H9 (cell line): ENCODE measurements at regions not wholly inside any gene's neighbourhood (a gene's known extent, or its start where the extent isn't known, plus 50 kb on each side); places are given as distances from the start of the nearest gene placed in this dataset.

ENCODE experiments used
- DNase-seq: peaks from one replicate; pipeline ENCODE4 v3.0.0-alpha.2; 2017
- H2AFZ ChIP-seq: one replicate; pipeline ENCODE4 v1.6.1; 2013; ENCODE audit warnings: mild to moderate bottlenecking, low read length, control low read depth, moderate library complexity
- H2AK5ac ChIP-seq: 2 replicates; pipeline ENCODE4 v1.6.1; 2013; ENCODE audit warnings: low read length, control low read depth, mixed read lengths; ENCODE audit not compliant: insufficient read length
- H2BK120ac ChIP-seq: one replicate; pipeline ENCODE4 v1.6.1; 2013; ENCODE audit warnings: low read depth, mild to moderate bottlenecking, low read length, control low read depth, inconsistent platforms; ENCODE audit not compliant: poor library complexity, severe bottlenecking
- H2BK12ac ChIP-seq: 2 replicates; pipeline ENCODE4 v1.6.1; 2013; ENCODE audit warnings: low read length, control low read depth, mixed read lengths, low read depth; ENCODE audit not compliant: insufficient read length
- H2BK15ac ChIP-seq: 2 replicates; pipeline ENCODE4 v1.6.1; 2013; ENCODE audit warnings: low read depth, low read length, control low read depth
- H2BK20ac ChIP-seq: one replicate; pipeline ENCODE4 v1.6.1; 2013; ENCODE audit warnings: low read depth, mild to moderate bottlenecking, low read length, control low read depth, inconsistent platforms; ENCODE audit not compliant: poor library complexity, severe bottlenecking
- H2BK5ac ChIP-seq: 2 replicates; pipeline ENCODE4 v1.6.1; 2013; ENCODE audit warnings: low read length, control low read depth, mixed read lengths; ENCODE audit not compliant: insufficient read length
- H3K14ac ChIP-seq: 2 replicates; pipeline ENCODE4 v1.6.1; 2013; ENCODE audit warnings: low read length, control low read depth; ENCODE audit not compliant: insufficient read depth
- H3K18ac ChIP-seq: 2 replicates; pipeline ENCODE4 v1.6.1; 2013; ENCODE audit warnings: low read depth, mild to moderate bottlenecking, mixed read lengths, low read length, control low read depth; ENCODE audit not compliant: insufficient read length
- H3K23ac ChIP-seq: 2 replicates; pipeline ENCODE4 v1.6.1; 2013; ENCODE audit warnings: low read length, control low read depth, mixed read lengths, low read depth; ENCODE audit not compliant: insufficient read length
- H3K23me2 ChIP-seq: 2 replicates; pipeline ENCODE4 v1.6.1; 2013; ENCODE audit warnings: low read depth, mild to moderate bottlenecking, mixed read lengths, low read length, control low read depth; ENCODE audit not compliant: insufficient read length, poor library complexity, severe bottlenecking
- H3K27ac ChIP-seq: 2 replicates; pipeline ENCODE4 v1.5.1; 2013; ENCODE audit warnings: low read length, control low read depth, mixed read lengths, low read depth; ENCODE audit not compliant: insufficient read length
- H3K27me3 ChIP-seq: 2 replicates; pipeline ENCODE4 v1.6.1; 2013; ENCODE audit warnings: low read length, control low read depth, inconsistent platforms; ENCODE audit not compliant: insufficient read depth
- H3K4ac ChIP-seq: 2 replicates; pipeline ENCODE4 v1.6.1; 2013; ENCODE audit warnings: low read depth, mild to moderate bottlenecking, control low read depth, inconsistent platforms, low read length, moderate library complexity
- H3K4me1 ChIP-seq: 2 replicates; pipeline ENCODE4 v1.6.1; 2013; ENCODE audit warnings: low read length, control low read depth, inconsistent platforms; ENCODE audit not compliant: insufficient read depth
- H3K4me2 ChIP-seq: 2 replicates; pipeline ENCODE4 v1.6.1; 2013; ENCODE audit warnings: low read length, control low read depth, mixed read lengths; ENCODE audit not compliant: insufficient read length, insufficient read depth
- H3K56ac ChIP-seq: 2 replicates; pipeline ENCODE4 v1.6.1; 2013; ENCODE audit warnings: low read depth, mild to moderate bottlenecking, mixed read lengths, low read length, control low read depth; ENCODE audit not compliant: insufficient read length
- H3K79me1 ChIP-seq: 2 replicates; pipeline ENCODE4 v1.6.1; 2013; ENCODE audit warnings: low read depth, mild to moderate bottlenecking, moderate library complexity, low read length, control low read depth, inconsistent platforms; ENCODE audit not compliant: insufficient read depth, poor library complexity, severe bottlenecking
- H3K79me2 ChIP-seq: 2 replicates; pipeline ENCODE4 v1.6.1; 2013; ENCODE audit warnings: low read length, control low read depth, inconsistent platforms; ENCODE audit not compliant: insufficient read depth
- H3K9ac ChIP-seq: 2 replicates; pipeline ENCODE4 v1.6.1; 2013; ENCODE audit warnings: low read length, control low read depth, mixed read lengths; ENCODE audit not compliant: insufficient read length; ENCODE audit errors: extremely low read depth
- H3K9me3 ChIP-seq: one replicate; pipeline ENCODE4 v1.6.1; 2013; ENCODE audit warnings: low read depth, low read length, inconsistent platforms; ENCODE audit not compliant: control insufficient read depth
- H3T11ph ChIP-seq: one replicate; pipeline ENCODE4 v1.6.1; 2013; ENCODE audit warnings: mild to moderate bottlenecking, low read length, control low read depth, inconsistent platforms
- H4K20me1 ChIP-seq: one replicate; pipeline ENCODE4 v1.6.1; 2013; ENCODE audit not compliant: control insufficient read depth, insufficient read length, insufficient read depth
- H4K5ac ChIP-seq: 2 replicates; pipeline ENCODE4 v1.6.1; 2013; ENCODE audit warnings: low read depth, mild to moderate bottlenecking, mixed read lengths, low read length, control low read depth; ENCODE audit not compliant: insufficient read length
- H4K8ac ChIP-seq: replicated peaks from 2 replicates; pipeline ENCODE4 v1.6.1; 2013; ENCODE audit warnings: low read length, control low read depth, mixed read lengths, low read depth; ENCODE audit not compliant: insufficient read length
- H4K91ac ChIP-seq: 2 replicates; pipeline ENCODE4 v1.6.1; 2013; ENCODE audit warnings: low read depth, mild to moderate bottlenecking, moderate library complexity, mixed read lengths, low read length, control low read depth; ENCODE audit not compliant: insufficient read length
- H3K27ac Mint-ChIP-seq, 3 experiments: 2 replicates in 2 of 3; 3 replicates in 1 of 3; pipeline ENCODE4 v1.8.0; 2020 to 2021; ENCODE audit warnings: mixed read lengths in 3 of 3, mild to moderate bottlenecking in 1 of 3, moderate library complexity in 1 of 3
- H3K27me3 Mint-ChIP-seq: 2 replicates; pipeline ENCODE4 v1.8.0; 2021; ENCODE audit warnings: low read depth, mild to moderate bottlenecking, moderate library complexity, mixed read lengths
- H3K36me3 Mint-ChIP-seq, 3 experiments: 2 replicates in 2 of 3; 3 replicates in 1 of 3; pipeline ENCODE4 v1.8.0; 2020 to 2021; ENCODE audit warnings: low read depth in 3 of 3, mixed read lengths in 3 of 3; ENCODE audit not compliant: insufficient read depth in 1 of 3
- H3K4me1 Mint-ChIP-seq, 2 experiments: 2 replicates each; pipeline ENCODE4 v1.8.0; 2020; ENCODE audit warnings: mixed read lengths in 2 of 2
- H3K4me3 Mint-ChIP-seq, 2 experiments: 2 replicates in 1 of 2; 3 replicates in 1 of 2; pipeline ENCODE4 v1.8.0; 2020 to 2021; ENCODE audit warnings: mild to moderate bottlenecking in 2 of 2, mixed read lengths in 2 of 2, moderate library complexity in 1 of 2
- H3K9me3 Mint-ChIP-seq, 2 experiments: 2 replicates in 1 of 2; 3 replicates in 1 of 2; pipeline ENCODE4 v1.8.0; 2020; ENCODE audit warnings: mild to moderate bottlenecking in 2 of 2, mixed read lengths in 2 of 2, moderate library complexity in 1 of 2
- CTCF ChIP-seq: fragments of 200-600 bp; sonication (generic); conservative IDR thresholded peaks from 3 replicates; pipeline ENCODE4 v1.8.0; 2021; ENCODE audit warnings: antibody characterized with exemption, mild to moderate bottlenecking
- WGBS: extraction: QIAGEN DNeasy Blood & Tissue Kit; methylation state at CpG from one replicate; pipeline ENCODE4 v1.1.7; 2013; ENCODE audit warnings: missing lambda C conversion rate, low lambda C conversion rate, mixed read lengths; ENCODE audit not compliant: insufficient read length; ENCODE audit errors: extremely low coverage; 5-methylcytosine and 5-hydroxymethylcytosine counted together

GRCh38 chr1:29389533-29390041 lies 153.3 kb downstream of the PTPRU start:
- H3K9ac ChIP-seq = no peak overlapping the region
- no peak overlapping the region for H3K27ac ChIP-seq
- Mint-ChIP-seq H3K4me3 (no peak overlapping the region), H3K9me3 (no peaks in the 10 kb centered on the region), H3K27ac (no peak overlapping the region), H3K4me1 (peaks cover 0 to 7% of the 10 kb centered on the region in 2 experiments; a peak in 3 of 4 replicates), H3K27me3 (peaks cover 4% of the 10 kb centered on the region), H3K36me3 (no peaks in the 10 kb centered on the region)
- no peak overlapping the region for H3K18ac ChIP-seq
- H3K14ac ChIP-seq = no peak overlapping the region
- H2BK12ac ChIP-seq = no peak overlapping the region
- H3K79me2 ChIP-seq = no peaks in the 10 kb centered on the region
- no peak overlapping the region for H3T11ph ChIP-seq
- H4K20me1 ChIP-seq = no peaks in the 10 kb centered on the region
- H4K91ac ChIP-seq = no peak overlapping the region
- no CpG with 5 or more reads among the region's 2 CpGs for WGBS
- no peak overlapping the region for H4K8ac ChIP-seq
- H3K23me2 ChIP-seq = no peaks in the 10 kb centered on the region
- no peak overlapping the region for H4K5ac ChIP-seq
- no peaks in the 10 kb centered on the region for H3K9me3 ChIP-seq
- no peak overlapping the region for H2AK5ac ChIP-seq
- H2BK20ac ChIP-seq = no peak overlapping the region
- no peaks in the 10 kb centered on the region for H3K4me1 ChIP-seq
- TF ChIP-seq CTCF = no peak
- H3K56ac ChIP-seq = no peak overlapping the region
- no peak overlapping the region for H3K4me2 ChIP-seq
- DNase-seq = no peak
- H2BK15ac ChIP-seq = no peak overlapping the region
- no peak overlapping the region for H2BK5ac ChIP-seq
- H3K79me1 ChIP-seq = no peaks in the 10 kb centered on the region
- H3K27me3 ChIP-seq = no peaks in the 10 kb centered on the region
- no peak overlapping the region for H3K4ac ChIP-seq
- H3K23ac ChIP-seq = no peak overlapping the region
- no peak overlapping the region for H2AFZ ChIP-seq
- no peak overlapping the region for H2BK120ac ChIP-seq
